ENCODE measurements at regions not wholly inside any gene's neighbourhood (a gene's known extent, or its start where the extent isn't known, plus 50 kb on each side); places are given as distances from the start of the nearest gene placed in this dataset.

DNA sequence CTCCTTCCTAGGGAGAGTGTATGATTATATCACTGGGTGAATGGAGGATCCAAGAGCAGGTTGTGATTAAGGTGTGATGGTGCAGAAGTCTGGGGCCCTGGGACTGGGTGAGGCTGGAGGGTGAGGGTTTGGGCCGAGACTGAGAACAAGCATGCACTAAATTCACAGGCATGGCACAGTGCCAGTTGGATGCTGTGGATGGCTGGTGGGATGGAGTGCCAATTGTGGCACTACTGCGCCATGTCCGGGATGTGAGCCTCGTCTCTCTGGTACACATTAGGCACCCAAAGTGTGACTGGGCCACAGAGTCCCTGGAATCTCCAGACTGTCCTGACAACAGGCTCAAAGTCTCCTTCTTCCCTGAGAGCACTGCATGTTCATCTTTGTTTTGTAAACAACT lies 208.1 kb downstream of the EMX2 start:
- no peak for DNase-seq
- ATAC-seq, result no peak
- Mint-ChIP-seq H3K27me3 (ENCODE audit: low read depth) (no peaks in the 10 kb centered on the region), H3K4me1 (ENCODE audit: low read depth) (no peaks in the 10 kb centered on the region), H3K4me3 (no peak overlapping the region), H3K9me3 (ENCODE audit: insufficient read depth) (no peaks in the 10 kb centered on the region), H3K36me3 (ENCODE audit: low read depth) (no peaks in the 10 kb centered on the region), H3K27ac (no peak overlapping the region)
- POLR2A ChIA-PET, result no interaction called here
- CTCF ChIA-PET, result no interaction called here

- POLR2A ChIA-PET, result no interaction called here
- no peaks in the 10 kb centered on the region for H3K27me3 Mint-ChIP-seq (ENCODE audit: low read depth)
- no peak for ATAC-seq
- no peaks in the 10 kb centered on the region for H3K9me3 Mint-ChIP-seq (ENCODE audit: insufficient read depth)
- H3K4me3 Mint-ChIP-seq, result no peak overlapping the region
- no peaks in the 10 kb centered on the region for H3K4me1 Mint-ChIP-seq (ENCODE audit: low read depth)
- no peak for DNase-seq
- H3K36me3 Mint-ChIP-seq (ENCODE audit: low read depth), result no peaks in the 10 kb centered on the region
- CTCF ChIA-PET, result no interaction called here
- H3K27ac Mint-ChIP-seq, result no peak overlapping the region
Measured at GRCh38 chr10:117751259-117751658, 208.7 kb downstream of the EMX2 start.

- H3K27ac Mint-ChIP-seq, result no peak overlapping the region
- H3K27me3 Mint-ChIP-seq (ENCODE audit: low read depth), result no peaks in the 10 kb centered on the region
- ChIA-PET POLR2A (no interaction called here), CTCF (no interaction called here)
- H3K36me3 Mint-ChIP-seq (ENCODE audit: low read depth), result no peaks in the 10 kb centered on the region
- DNase-seq (no peak), ATAC-seq (no peak)
- H3K9me3 Mint-ChIP-seq (ENCODE audit: insufficient read depth), result no peaks in the 10 kb centered on the region
- no peaks in the 10 kb centered on the region for H3K4me1 Mint-ChIP-seq (ENCODE audit: low read depth)
- no peak overlapping the region for H3K4me3 Mint-ChIP-seq
Measured at GRCh38 chr10:117752103-117752502, 209.6 kb downstream of the EMX2 start.

GRCh38 chr10:117754770-117755658 lies 212.5 kb downstream of the EMX2 start:
- Mint-ChIP-seq H3K4me1 (ENCODE audit: low read depth) (no peaks in the 10 kb centered on the region), H3K36me3 (ENCODE audit: low read depth) (no peaks in the 10 kb centered on the region), H3K4me3 (no peak overlapping the region), H3K27ac (no peak overlapping the region), H3K9me3 (ENCODE audit: insufficient read depth) (no peaks in the 10 kb centered on the region), H3K27me3 (ENCODE audit: low read depth) (no peaks in the 10 kb centered on the region)
- ATAC-seq (no peak), DNase-seq (no peak)
- ChIA-PET CTCF (no interaction called here), POLR2A (no interaction called here)

DNA sequence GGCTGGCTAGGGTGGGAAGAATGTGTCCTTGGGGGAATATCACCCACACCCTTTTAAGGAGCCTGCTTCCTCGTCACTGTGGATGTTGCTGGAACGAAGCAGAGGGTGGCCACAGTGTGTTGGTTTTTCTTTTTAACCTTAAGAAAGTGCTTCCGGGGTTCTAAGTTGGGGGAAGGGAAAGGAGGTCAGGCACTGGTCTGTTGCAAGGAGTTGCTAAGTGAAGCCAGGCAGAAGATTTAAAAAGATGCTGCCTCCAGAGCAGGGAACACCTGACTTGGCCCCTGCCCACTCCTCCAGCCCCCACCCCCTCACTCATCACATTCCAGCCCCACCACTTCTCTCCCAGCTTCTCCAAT lies 213.1 kb downstream of the EMX2 start:
- DNase-seq (no peak), ATAC-seq (no peak)
- CTCF ChIA-PET, result no interaction called here
- Mint-ChIP-seq H3K9me3 (ENCODE audit: insufficient read depth) (no peaks in the 10 kb centered on the region), H3K4me1 (ENCODE audit: low read depth) (no peaks in the 10 kb centered on the region), H3K4me3 (no peak overlapping the region), H3K36me3 (ENCODE audit: low read depth) (no peaks in the 10 kb centered on the region), H3K27ac (no peak overlapping the region), H3K27me3 (ENCODE audit: low read depth) (no peaks in the 10 kb centered on the region)
- POLR2A ChIA-PET, result no interaction called here

- no peak for ATAC-seq
- DNase-seq, result no peak
- no peaks in the 10 kb centered on the region for H3K4me1 Mint-ChIP-seq (ENCODE audit: low read depth)
- CTCF ChIA-PET, result no interaction called here
- H3K27ac Mint-ChIP-seq, result no peak overlapping the region
- H3K4me3 Mint-ChIP-seq, result no peak overlapping the region
- POLR2A ChIA-PET, result no interaction called here
- H3K9me3 Mint-ChIP-seq (ENCODE audit: insufficient read depth), result no peaks in the 10 kb centered on the region
- no peaks in the 10 kb centered on the region for H3K27me3 Mint-ChIP-seq (ENCODE audit: low read depth)
- no peaks in the 10 kb centered on the region for H3K36me3 Mint-ChIP-seq (ENCODE audit: low read depth)
Measured at GRCh38 chr10:117757086-117757720, 214.7 kb downstream of the EMX2 start.

GRCh38 chr10:117759266-117759665 lies 216.7 kb downstream of the EMX2 start:
- no peaks in the 10 kb centered on the region for H3K4me1 Mint-ChIP-seq (ENCODE audit: low read depth)
- POLR2A ChIA-PET, result no interaction called here
- peaks cover 6% of the 10 kb centered on the region for H3K27me3 Mint-ChIP-seq (ENCODE audit: low read depth)
- no peak overlapping the region for H3K27ac Mint-ChIP-seq
- H3K4me3 Mint-ChIP-seq, result no peak overlapping the region
- CTCF ChIA-PET, result no interaction called here
- DNase-seq (no peak), ATAC-seq (no peak)
- no peaks in the 10 kb centered on the region for H3K36me3 Mint-ChIP-seq (ENCODE audit: low read depth)
- no peaks in the 10 kb centered on the region for H3K9me3 Mint-ChIP-seq (ENCODE audit: insufficient read depth)

- no peak overlapping the region for H3K4me3 Mint-ChIP-seq
- H3K9me3 Mint-ChIP-seq (ENCODE audit: insufficient read depth), result no peaks in the 10 kb centered on the region
- ChIA-PET POLR2A (no interaction called here), CTCF (no interaction called here)
- H3K4me1 Mint-ChIP-seq (ENCODE audit: low read depth), result no peaks in the 10 kb centered on the region
- ATAC-seq (no peak), DNase-seq (no peak)
- H3K27ac Mint-ChIP-seq, result no peak overlapping the region
- H3K36me3 Mint-ChIP-seq (ENCODE audit: low read depth), result no peaks in the 10 kb centered on the region
- H3K27me3 Mint-ChIP-seq (ENCODE audit: low read depth), result peaks cover 8% of the 10 kb centered on the region
Measured at GRCh38 chr10:117761695-117762094, 219.1 kb downstream of the EMX2 start.

GRCh38 chr10:117762126-117762818 lies 219.7 kb downstream of the EMX2 start:
- no peak for DNase-seq
- Mint-ChIP-seq H3K4me1 (ENCODE audit: low read depth) (no peaks in the 10 kb centered on the region), H3K9me3 (ENCODE audit: insufficient read depth) (no peaks in the 10 kb centered on the region), H3K27ac (no peak overlapping the region), H3K4me3 (no peak overlapping the region), H3K27me3 (ENCODE audit: low read depth) (peaks cover 8% of the 10 kb centered on the region), H3K36me3 (ENCODE audit: low read depth) (no peaks in the 10 kb centered on the region)
- POLR2A ChIA-PET, result interaction anchor here (0.5 to 0.6 kb wide), 2 partner anchors 409 to 1015 kb away, joined by 3 read pairs; no protein-coding TSS in a partner anchor
- CTCF ChIA-PET, result no interaction called here
- no peak for ATAC-seq

- CTCF ChIA-PET, result no interaction called here
- Mint-ChIP-seq H3K27me3 (ENCODE audit: low read depth) (peaks cover 8% of the 10 kb centered on the region), H3K36me3 (ENCODE audit: low read depth) (no peaks in the 10 kb centered on the region), H3K4me3 (no peak overlapping the region), H3K9me3 (ENCODE audit: insufficient read depth) (no peaks in the 10 kb centered on the region), H3K27ac (no peak overlapping the region), H3K4me1 (ENCODE audit: low read depth) (no peaks in the 10 kb centered on the region)
- DNase-seq (no peak), ATAC-seq (no peak)
- POLR2A ChIA-PET, result interaction anchor here (0.5 to 0.6 kb wide), 2 partner anchors 409 to 1015 kb away, joined by 3 read pairs; no protein-coding TSS in a partner anchor
Measured at GRCh38 chr10:117762819-117763172, 220.2 kb downstream of the EMX2 start.

GRCh38 chr10:117763528-117763927 lies 221.0 kb downstream of the EMX2 start:
- Mint-ChIP-seq H3K4me3 (no peak overlapping the region), H3K27me3 (ENCODE audit: low read depth) (peaks cover 11% of the 10 kb centered on the region), H3K27ac (no peak overlapping the region), H3K9me3 (ENCODE audit: insufficient read depth) (no peaks in the 10 kb centered on the region), H3K4me1 (ENCODE audit: low read depth) (no peaks in the 10 kb centered on the region), H3K36me3 (ENCODE audit: low read depth) (no peaks in the 10 kb centered on the region)
- ChIA-PET CTCF (no interaction called here), POLR2A (no interaction called here)
- ATAC-seq (no peak), DNase-seq (no peak)

DNA sequence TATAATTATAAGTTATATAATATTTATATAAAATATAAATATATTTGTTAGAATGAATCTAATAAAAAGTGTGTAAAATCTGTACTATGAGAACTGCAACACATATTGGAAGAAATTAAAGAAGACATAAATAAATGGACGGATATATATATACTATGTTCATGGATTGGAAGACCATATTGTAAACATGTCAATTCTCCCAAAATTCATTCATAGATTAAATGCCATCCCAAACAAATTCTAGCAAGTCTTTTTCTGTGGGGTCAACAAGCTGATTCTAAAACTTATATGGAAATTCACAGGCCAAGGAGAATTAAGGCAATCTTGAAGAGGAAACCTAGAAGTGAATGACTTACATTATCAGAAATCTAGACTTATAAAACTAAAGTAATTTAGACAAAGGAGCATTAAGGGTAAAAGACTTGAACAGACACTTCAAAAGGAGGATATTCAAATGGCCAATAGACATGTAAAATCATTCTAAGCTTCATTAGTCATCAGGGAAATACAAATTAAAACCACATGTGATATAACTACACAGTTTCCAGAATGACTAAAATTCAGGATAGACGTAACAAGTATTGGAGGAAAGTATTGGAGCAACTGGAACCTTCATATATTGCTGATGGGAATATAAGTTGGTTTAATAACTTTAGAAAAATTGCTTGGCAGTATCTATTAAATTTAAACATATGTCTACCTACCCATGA lies 225.9 kb downstream of the EMX2 start:
- Mint-ChIP-seq H3K4me1 (ENCODE audit: low read depth) (no peaks in the 10 kb centered on the region), H3K27me3 (ENCODE audit: low read depth) (peaks cover 16% of the 10 kb centered on the region), H3K9me3 (ENCODE audit: insufficient read depth) (no peaks in the 10 kb centered on the region), H3K4me3 (no peak overlapping the region), H3K36me3 (ENCODE audit: low read depth) (no peaks in the 10 kb centered on the region), H3K27ac (no peak overlapping the region)
- no peak for DNase-seq
- ChIA-PET POLR2A (no interaction called here), CTCF (no interaction called here)
- ATAC-seq, result no peak
